Keratinocyte (primary cell): ENCODE measurements at regions not wholly inside any gene's neighbourhood (a gene's known extent, or its start where the extent isn't known, plus 50 kb on each side); places are given as distances from the start of the nearest gene placed in this dataset.

Source experiments
- DNase-seq: peaks from one replicate; pipeline ENCODE4 v3.0.0-alpha.2; 2011; ENCODE audit warnings: low read depth, missing footprints, low spot score
- FAIRE-seq: peaks from 2 replicates; lab custom pipeline; 2011; peaks lifted over from hg19 to GRCh38; lab: Jason Lieb, UNC
- H2AFZ ChIP-seq: 2 replicates; pipeline ENCODE4 v1.6.0; 2012; ENCODE audit warnings: low read length, control low read depth, inconsistent platforms; ENCODE audit not compliant: control insufficient read depth
- H3K27ac ChIP-seq: 2 replicates; pipeline ENCODE4 v1.5.1; 2011; ENCODE audit warnings: low read length; ENCODE audit not compliant: control insufficient read depth, insufficient read depth
- H3K27me3 ChIP-seq: 3 replicates; pipeline ENCODE4 v1.6.0; 2011; ENCODE audit warnings: low read length; ENCODE audit not compliant: control insufficient read depth, insufficient read depth; ENCODE audit errors: extremely low read depth
- H3K36me3 ChIP-seq, 2 experiments: 2 replicates in 1 of 2; 3 replicates in 1 of 2; pipeline ENCODE4 v1.5.1; 2011; ENCODE audit warnings: low read length in 2 of 2, mild to moderate bottlenecking in 1 of 2; ENCODE audit not compliant: control insufficient read depth in 2 of 2, insufficient read depth in 2 of 2; ENCODE audit errors: extremely low read depth in 1 of 2
- H3K4me1 ChIP-seq: 3 replicates; pipeline ENCODE4 v1.5.1; 2011; ENCODE audit warnings: low read length; ENCODE audit not compliant: control insufficient read depth, insufficient read depth; ENCODE audit errors: extremely low read depth
- H3K4me2 ChIP-seq: 3 replicates; pipeline ENCODE4 v1.6.0; 2011; ENCODE audit warnings: low read depth, low read length; ENCODE audit not compliant: control insufficient read depth, insufficient read depth; ENCODE audit errors: extremely low read depth
- H3K4me3 ChIP-seq, 3 experiments: fragments of 200-600 bp in 1 of 3; sonication (generic) in 1 of 3; 2 replicates in 2 of 3; 3 replicates in 1 of 3; pipeline ENCODE4 v1.5.1; 2011 to 2016; ENCODE audit warnings: low read length in 3 of 3, mild to moderate bottlenecking in 3 of 3, control low read depth in 2 of 3, inconsistent platforms in 1 of 3, low read depth in 1 of 3, mixed read lengths in 1 of 3, mixed run types in 1 of 3, moderate library complexity in 1 of 3; ENCODE audit not compliant: control insufficient read depth in 2 of 3, insufficient read depth in 2 of 3; ENCODE audit errors: extremely low read depth in 1 of 3
- H3K79me2 ChIP-seq: 2 replicates; pipeline ENCODE4 v1.6.0; 2012; ENCODE audit warnings: low read length; ENCODE audit not compliant: control insufficient read depth, insufficient read depth
- H3K9ac ChIP-seq: 3 replicates; pipeline ENCODE4 v1.6.0; 2011; ENCODE audit warnings: low read length; ENCODE audit not compliant: control insufficient read depth, insufficient read depth; ENCODE audit errors: extremely low read depth
- H3K9me1 ChIP-seq: 3 replicates; pipeline ENCODE4 v1.6.0; 2011; ENCODE audit warnings: low read length; ENCODE audit not compliant: control insufficient read depth, insufficient read depth; ENCODE audit errors: extremely low read depth
- H3K9me3 ChIP-seq: 2 replicates; pipeline ENCODE4 v1.5.1; 2012; ENCODE audit warnings: low read depth, low read length; ENCODE audit not compliant: control insufficient read depth
- H4K20me1 ChIP-seq: 3 replicates; pipeline ENCODE4 v1.6.0; 2011; ENCODE audit warnings: low read length; ENCODE audit not compliant: control insufficient read depth, insufficient read depth; ENCODE audit errors: extremely low read depth
- CTCF ChIP-seq, 3 experiments: IDR thresholded peaks in 1 of 3; conservative IDR thresholded peaks in 1 of 3; optimal IDR thresholded peaks in 1 of 3; 2 replicates in 2 of 3; 3 replicates in 1 of 3; pipeline versions ENCODE3 to v1.5.1; 2011; ENCODE audit warnings: low read length in 3 of 3, mild to moderate bottlenecking in 3 of 3, moderate library complexity in 2 of 3, control low read depth in 1 of 3, inconsistent platforms in 1 of 3; ENCODE audit not compliant: insufficient read depth in 2 of 3; ENCODE audit errors: extremely low read depth in 1 of 3
- EZH2 ChIP-seq: IDR thresholded peaks from one replicate; pipeline ENCODE4 v1.6.1; 2012; ENCODE audit warnings: inconsistent platforms, mild to moderate bottlenecking, low read length, moderate library complexity
- dilution Hi-C: fragments of 300-500 bp; cut with MboI; formaldehyde crosslinking; loops from one replicate; pipeline ENCODE4 v1.7.0; 2020; ENCODE audit warnings: low sequenced_read_pairs; ENCODE audit not compliant: extremely low pct_ligation_motif_present

GRCh38 chr6:138576313-138576712 is 77.0 kb upstream of the NHSL1 start:
- H3K27ac ChIP-seq = no peak overlapping the region
- TF ChIP-seq EZH2 (no peak), CTCF (optimal IDR thresholded peaks at IDR 0.05 in 1 of 3, IDR thresholded peaks at IDR 0.05 in 1 of 3, conservative IDR thresholded peaks at IDR 0.05 in 1 of 3; ENCODE audit: extremely low read depth in 1 of 3, insufficient read depth in 2 of 3, low read length in 3 of 3) (no peak)
- no peak overlapping the region for H3K4me2 ChIP-seq
- FAIRE-seq (no peak), DNase-seq (no peak)
- peaks cover 13% of the 10 kb centered on the region for H4K20me1 ChIP-seq
- H3K9me1 ChIP-seq = peaks cover 4% of the 10 kb centered on the region
- peaks cover 41% of the 10 kb centered on the region for H3K79me2 ChIP-seq
- H3K9me3 ChIP-seq = no peaks in the 10 kb centered on the region
- H3K4me3 ChIP-seq = no peak overlapping the region
- H3K27me3 ChIP-seq = no peaks in the 10 kb centered on the region
- H3K9ac ChIP-seq = no peak overlapping the region
- H2AFZ ChIP-seq = no peak overlapping the region
- dilution Hi-C loops = no loop called here
- peaks cover 0 to 3% of the 10 kb centered on the region in 2 experiments for H3K36me3 ChIP-seq
- H3K4me1 ChIP-seq = peaks cover 17% of the 10 kb centered on the region

GRCh38 chr6:138577151-138577915 is 78.0 kb upstream of the NHSL1 start:
- Histone ChIP-seq H3K4me3 (no peak overlapping the region), H3K4me2 (no peak overlapping the region), H3K9me1 (no peaks in the 10 kb centered on the region), H3K79me2 (peaks cover 36% of the 10 kb centered on the region), H4K20me1 (peaks cover 10% of the 10 kb centered on the region), H3K9ac (no peak overlapping the region), H3K36me3 (no peaks in the 10 kb centered on the region), H3K27ac (no peak overlapping the region), H2AFZ (no peak overlapping the region), H3K27me3 (no peaks in the 10 kb centered on the region), H3K4me1 (peaks cover 7% of the 10 kb centered on the region), H3K9me3 (no peaks in the 10 kb centered on the region)
- dilution Hi-C loops = no loop called here
- DNase-seq = no peak
- TF ChIP-seq EZH2 (no peak), CTCF (optimal IDR thresholded peaks at IDR 0.05 in 1 of 3, IDR thresholded peaks at IDR 0.05 in 1 of 3, conservative IDR thresholded peaks at IDR 0.05 in 1 of 3; ENCODE audit: extremely low read depth in 1 of 3, insufficient read depth in 2 of 3, low read length in 3 of 3) (no peak)
- no peak for FAIRE-seq
